ENCODE measurements at regions not wholly inside any gene's neighbourhood (a gene's known extent, or its start where the extent isn't known, plus 50 kb on each side); places are given as distances from the start of the nearest gene placed in this dataset.

- Mint-ChIP-seq H3K4me3 (ENCODE audit: low read depth) (no peak overlapping the region), H3K27me3 (no peaks in the 10 kb centered on the region)
Observed at GRCh38 chr1:222223010-222223409, 324.9 kb downstream of the HHIPL2 start.

GRCh38 chr1:222216255-222216754 is 331.6 kb downstream of the HHIPL2 start:
- DNase-seq (ENCODE audit: low spot score, unreplicated experiment), result no peak
- no peak for TF ChIP-seq CTCF (IDR thresholded peaks at IDR 0.05; ENCODE audit: unreplicated experiment)
- H3K27me3 Mint-ChIP-seq, result peaks cover 8% of the 10 kb centered on the region
- no peaks in the 10 kb centered on the region for H3K4me1 Mint-ChIP-seq (ENCODE audit: low read depth)
- no peak overlapping the region for H3K4me3 Mint-ChIP-seq (ENCODE audit: low read depth)
- no peak overlapping the region for H3K27ac Mint-ChIP-seq
- H3K36me3 Mint-ChIP-seq (ENCODE audit: insufficient read depth), result peaks cover 3% of the 10 kb centered on the region
- peaks cover 15% of the 10 kb centered on the region for H3K9me3 Mint-ChIP-seq (ENCODE audit: low read depth)

More at GRCh38 chr1:222223010-222223409, 324.9 kb downstream of the HHIPL2 start:
- TF ChIP-seq CTCF (IDR thresholded peaks at IDR 0.05; ENCODE audit: unreplicated experiment), result no peak
- Mint-ChIP-seq H3K36me3 (ENCODE audit: insufficient read depth) (peaks cover 5% of the 10 kb centered on the region), H3K4me1 (ENCODE audit: low read depth) (no peaks in the 10 kb centered on the region), H3K9me3 (ENCODE audit: low read depth) (peaks cover 34% of the 10 kb centered on the region), H3K27ac (no peak overlapping the region)
- no peak for DNase-seq (ENCODE audit: low spot score, unreplicated experiment)

- peaks cover 5% of the 10 kb centered on the region for H3K27me3 Mint-ChIP-seq
- no peaks in the 10 kb centered on the region for H3K9me3 Mint-ChIP-seq (ENCODE audit: low read depth)
- H3K36me3 Mint-ChIP-seq (ENCODE audit: insufficient read depth), result no peaks in the 10 kb centered on the region
- no peak for TF ChIP-seq CTCF (IDR thresholded peaks at IDR 0.05; ENCODE audit: unreplicated experiment)
- no peaks in the 10 kb centered on the region for H3K4me1 Mint-ChIP-seq (ENCODE audit: low read depth)
- no peak overlapping the region for H3K27ac Mint-ChIP-seq
- no peak overlapping the region for H3K4me3 Mint-ChIP-seq (ENCODE audit: low read depth)
- DNase-seq (ENCODE audit: low spot score, unreplicated experiment), result no peak
Observed at GRCh38 chr1:222210776-222211175, 337.1 kb downstream of the HHIPL2 start.

GRCh38 chr1:222204475-222204874 is 343.4 kb downstream of the HHIPL2 start:
- Mint-ChIP-seq H3K4me1 (ENCODE audit: low read depth) (no peaks in the 10 kb centered on the region), H3K9me3 (ENCODE audit: low read depth) (no peaks in the 10 kb centered on the region), H3K36me3 (ENCODE audit: insufficient read depth) (no peaks in the 10 kb centered on the region), H3K27me3 (no peaks in the 10 kb centered on the region), H3K27ac (no peak overlapping the region), H3K4me3 (ENCODE audit: low read depth) (no peak overlapping the region)
- no peak for TF ChIP-seq CTCF (IDR thresholded peaks at IDR 0.05; ENCODE audit: unreplicated experiment)
- DNase-seq (ENCODE audit: low spot score, unreplicated experiment), result no peak

GRCh38 chr1:222202831-222203230 is 345.1 kb downstream of the HHIPL2 start:
- H3K27me3 Mint-ChIP-seq, result peaks cover 3% of the 10 kb centered on the region
- no peaks in the 10 kb centered on the region for H3K36me3 Mint-ChIP-seq (ENCODE audit: insufficient read depth)
- H3K9me3 Mint-ChIP-seq (ENCODE audit: low read depth), result no peaks in the 10 kb centered on the region
- no peaks in the 10 kb centered on the region for H3K4me1 Mint-ChIP-seq (ENCODE audit: low read depth)
- no peak for TF ChIP-seq CTCF (IDR thresholded peaks at IDR 0.05; ENCODE audit: unreplicated experiment)
- DNase-seq (ENCODE audit: low spot score, unreplicated experiment), result no peak
- H3K27ac Mint-ChIP-seq, result no peak overlapping the region
- H3K4me3 Mint-ChIP-seq (ENCODE audit: low read depth), result no peak overlapping the region
